ENCODE measurements at regions not wholly inside any gene's neighbourhood (a gene's known extent, or its start where the extent isn't known, plus 50 kb on each side); places are given as distances from the start of the nearest gene placed in this dataset.

GRCh38 chr14:25557466-25557865 is 507.5 kb upstream of the STXBP6 start:
- Mint-ChIP-seq H3K9me3 (peaks cover 8% of the 10 kb centered on the region), H3K27me3 (no peaks in the 10 kb centered on the region), H3K36me3 (ENCODE audit: low read depth) (no peaks in the 10 kb centered on the region), H3K4me1 (ENCODE audit: low read depth) (no peaks in the 10 kb centered on the region), H3K4me3 (no peak overlapping the region), H3K27ac (no peak overlapping the region)
- H3K4me3 ChIP-seq (ENCODE audit: low read length): no peak overlapping the region
- ChIA-PET CTCF (no interaction called here), POLR2A (no interaction called here)
- ATAC-seq (ENCODE audit: poor library complexity): no peak
- H3K27ac ChIP-seq (ENCODE audit: low read depth in 1 of 2, low read length in 2 of 2): no peak overlapping the region
- intact Hi-C loops (cut with DNase I, micrococcal nuclease): no loop called here
- no peaks in the 10 kb centered on the region for H3K36me3 ChIP-seq (ENCODE audit: insufficient read depth, low read length)
- H3K9me3 ChIP-seq (ENCODE audit: control insufficient read depth in 1 of 2, insufficient read depth in 1 of 2, low read length in 2 of 2): peaks cover 0 to 4% of the 10 kb centered on the region in 2 experiments
- no peak for TF ChIP-seq CTCF (IDR thresholded peaks at IDR 0.05)
- no peaks in the 10 kb centered on the region for H3K27me3 ChIP-seq (ENCODE audit: control insufficient read depth in 1 of 2, insufficient read depth in 2 of 2, low read length in 2 of 2)
- H3K4me1 ChIP-seq (ENCODE audit: insufficient read depth, low read length): no peaks in the 10 kb centered on the region
- no peak for DNase-seq

GRCh38 chr14:25552826-25553225 is 502.9 kb upstream of the STXBP6 start:
- intact Hi-C loops (cut with DNase I, micrococcal nuclease): no loop called here
- H3K4me1 ChIP-seq (ENCODE audit: insufficient read depth, low read length): no peaks in the 10 kb centered on the region
- Mint-ChIP-seq H3K4me3 (no peak overlapping the region), H3K9me3 (peaks cover 8% of the 10 kb centered on the region), H3K4me1 (ENCODE audit: low read depth) (no peaks in the 10 kb centered on the region), H3K27ac (no peak overlapping the region), H3K27me3 (no peaks in the 10 kb centered on the region), H3K36me3 (ENCODE audit: low read depth) (no peaks in the 10 kb centered on the region)
- no peak overlapping the region for H3K27ac ChIP-seq (ENCODE audit: low read depth in 1 of 2, low read length in 2 of 2)
- ChIA-PET CTCF (no interaction called here), POLR2A (no interaction called here)
- DNase-seq (no peak), ATAC-seq (ENCODE audit: poor library complexity) (no peak)
- no peaks in the 10 kb centered on the region for H3K27me3 ChIP-seq (ENCODE audit: control insufficient read depth in 1 of 2, insufficient read depth in 2 of 2, low read length in 2 of 2)
- no peak for TF ChIP-seq CTCF (IDR thresholded peaks at IDR 0.05)
- no peaks in the 10 kb centered on the region for H3K36me3 ChIP-seq (ENCODE audit: insufficient read depth, low read length)
- no peaks in the 10 kb centered on the region for H3K9me3 ChIP-seq (ENCODE audit: control insufficient read depth in 1 of 2, insufficient read depth in 1 of 2, low read length in 2 of 2)
- no peak overlapping the region for H3K4me3 ChIP-seq (ENCODE audit: low read length)

GRCh38 chr14:25551674-25552073 is 501.7 kb upstream of the STXBP6 start:
- intact Hi-C loops (cut with DNase I, micrococcal nuclease): no loop called here

More at GRCh38 chr14:25551674-25552073, 501.7 kb upstream of the STXBP6 start:
- no peak for DNase-seq
- ChIA-PET CTCF (no interaction called here), POLR2A (no interaction called here)
- Mint-ChIP-seq H3K36me3 (ENCODE audit: low read depth) (no peaks in the 10 kb centered on the region), H3K4me3 (no peak overlapping the region), H3K9me3 (peaks cover 8% of the 10 kb centered on the region), H3K27me3 (no peaks in the 10 kb centered on the region), H3K27ac (no peak overlapping the region), H3K4me1 (ENCODE audit: low read depth) (no peaks in the 10 kb centered on the region)
- TF ChIP-seq CTCF (IDR thresholded peaks at IDR 0.05): no peak
- Histone ChIP-seq H3K4me3 (ENCODE audit: low read length) (no peak overlapping the region), H3K4me1 (ENCODE audit: insufficient read depth, low read length) (no peaks in the 10 kb centered on the region), H3K36me3 (ENCODE audit: insufficient read depth, low read length) (no peaks in the 10 kb centered on the region), H3K9me3 (ENCODE audit: control insufficient read depth in 1 of 2, insufficient read depth in 1 of 2, low read length in 2 of 2) (no peaks in the 10 kb centered on the region), H3K27ac (ENCODE audit: low read depth in 1 of 2, low read length in 2 of 2) (no peak overlapping the region), H3K27me3 (ENCODE audit: control insufficient read depth in 1 of 2, insufficient read depth in 2 of 2, low read length in 2 of 2) (no peaks in the 10 kb centered on the region)
- ATAC-seq (ENCODE audit: poor library complexity): no peak

Data from CD4-positive, alpha-beta T cell (primary cell).